NCI-H2196 treated with DMSO at 0.1 percent for 48 hours (cell line): ENCODE measurements at regions not wholly inside any gene's neighbourhood (a gene's known extent, or its start where the extent isn't known, plus 50 kb on each side); places are given as distances from the start of the nearest gene placed in this dataset.

Experiments used
- DNase-seq: peaks from one replicate; lab custom pipeline; 2025; ENCODE audit not compliant: unreplicated experiment; lab: John Stamatoyannopoulos, UW

DNA sequence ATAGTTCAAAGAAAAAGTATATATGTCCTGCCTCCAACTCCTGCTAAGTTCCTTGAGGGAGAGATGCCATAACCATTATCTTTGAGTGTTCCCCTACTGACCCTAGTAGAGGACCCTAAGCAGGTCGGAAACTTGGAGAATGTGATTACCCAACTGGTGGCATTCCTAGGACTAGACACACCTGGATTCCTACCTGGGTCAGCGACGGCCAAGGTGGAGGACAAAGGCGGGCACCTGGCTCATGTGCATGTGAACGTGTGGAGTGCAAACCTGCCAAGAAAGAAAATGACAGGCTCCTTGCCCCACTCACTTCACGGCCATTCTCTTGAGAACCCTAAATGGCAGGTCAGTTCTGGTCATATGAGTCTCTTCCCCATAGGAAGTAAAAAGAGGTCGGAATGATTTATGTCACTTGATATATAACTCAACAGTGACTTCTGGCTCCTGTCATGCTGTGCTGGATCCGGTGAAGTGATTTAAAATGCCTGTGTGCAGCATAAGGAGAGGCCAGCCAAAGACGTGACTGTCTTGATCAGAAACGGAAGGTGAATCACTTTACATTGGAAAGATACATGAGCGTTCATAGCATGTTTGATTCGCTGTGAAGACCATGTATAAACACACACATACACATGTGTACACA, 371.6 kb downstream of the EIPR1 start:
- no peak for DNase-seq

DNA sequence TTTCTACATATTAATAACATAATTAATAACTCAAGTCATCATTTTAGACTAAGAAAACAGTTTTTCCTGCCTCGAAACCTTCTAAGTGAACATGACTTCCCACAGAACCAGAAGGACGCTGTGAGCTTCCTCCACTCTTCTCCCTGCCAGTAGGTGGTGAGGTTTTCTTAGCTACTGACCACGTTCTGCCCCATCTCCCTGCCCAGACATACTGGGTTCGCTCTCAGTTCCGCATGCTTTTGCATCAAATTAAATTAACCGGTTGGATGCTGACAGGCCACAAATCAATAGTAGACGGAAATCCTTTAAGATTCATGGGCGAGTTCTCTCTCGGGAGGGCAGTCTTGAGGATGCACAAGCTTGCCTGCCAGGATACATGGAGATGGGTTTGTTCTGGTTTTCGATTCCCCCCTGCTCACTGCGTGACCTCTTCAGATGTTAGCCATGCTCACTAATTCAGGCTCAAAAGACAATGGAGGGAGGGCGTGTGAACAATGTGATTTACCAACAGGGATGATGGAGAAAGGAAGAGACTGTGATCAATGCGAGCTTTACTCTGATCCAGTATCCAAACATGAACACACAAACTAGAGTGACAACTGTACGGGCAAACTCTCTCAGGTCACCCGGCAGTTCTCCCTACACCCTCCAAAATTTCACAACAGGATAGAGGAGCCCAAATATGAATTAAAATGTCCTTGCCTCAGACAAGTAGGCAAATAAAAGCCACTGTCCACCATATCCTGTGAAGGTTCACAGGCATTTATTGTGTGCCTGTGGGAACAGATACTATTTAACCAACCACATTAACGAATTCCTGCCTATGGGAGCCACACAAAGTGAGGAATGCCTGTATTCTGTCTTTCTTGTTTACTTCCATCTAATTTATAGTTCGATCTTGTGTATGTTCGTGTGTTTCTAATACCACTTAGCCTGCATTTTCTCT, 375.7 kb downstream of the EIPR1 start:
- DNase-seq, result no peak

- DNase-seq, result no peak
Measured at GRCh38 chr2:3000968-3001367, 376.6 kb downstream of the EIPR1 start.

DNA sequence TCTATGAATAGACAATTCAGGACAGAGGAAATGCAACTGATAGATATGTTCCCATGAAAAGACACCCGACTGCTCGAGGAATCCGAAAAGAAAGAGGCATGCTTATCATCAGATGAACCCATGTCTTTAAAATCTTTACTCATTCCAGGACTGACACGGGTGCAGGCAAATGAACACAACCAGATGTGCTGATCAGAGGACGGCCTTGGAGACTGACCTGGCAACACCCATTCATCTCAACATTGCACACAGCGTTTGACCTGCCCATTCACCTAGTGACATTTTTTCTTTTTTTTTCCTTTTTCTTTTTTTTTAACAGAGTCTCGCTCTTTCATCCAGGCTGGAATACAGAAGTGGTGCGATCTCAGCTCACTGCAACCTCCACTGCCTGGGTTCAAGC, 377.5 kb downstream of the EIPR1 start:
- DNase-seq, result no peak

GRCh38 chr2:2998971-2999370, 378.6 kb downstream of the EIPR1 start:
- no peak for DNase-seq

- no peak for DNase-seq
Measured at GRCh38 chr2:2993172-2993692, 384.4 kb downstream of the EIPR1 start.

DNA sequence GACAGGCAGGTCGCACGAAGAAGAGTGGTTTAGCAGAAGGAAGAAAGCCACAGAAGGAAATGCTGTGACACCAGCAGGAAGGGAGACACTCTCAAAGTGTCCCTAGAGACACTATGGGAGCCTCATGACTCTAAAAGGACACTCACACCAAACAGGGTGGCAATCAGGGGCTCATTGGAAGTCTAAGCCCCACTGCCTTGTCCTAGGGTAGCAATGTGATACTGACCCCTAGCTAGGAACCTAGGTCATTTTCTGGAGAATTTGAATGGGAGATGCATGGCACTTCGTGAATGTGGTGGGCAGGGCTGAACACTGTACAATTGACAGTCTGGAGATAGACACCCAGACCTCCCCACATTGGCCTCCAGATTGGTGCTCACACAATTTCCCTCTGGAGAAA, 385.0 kb downstream of the EIPR1 start:
- no peak for DNase-seq

DNA sequence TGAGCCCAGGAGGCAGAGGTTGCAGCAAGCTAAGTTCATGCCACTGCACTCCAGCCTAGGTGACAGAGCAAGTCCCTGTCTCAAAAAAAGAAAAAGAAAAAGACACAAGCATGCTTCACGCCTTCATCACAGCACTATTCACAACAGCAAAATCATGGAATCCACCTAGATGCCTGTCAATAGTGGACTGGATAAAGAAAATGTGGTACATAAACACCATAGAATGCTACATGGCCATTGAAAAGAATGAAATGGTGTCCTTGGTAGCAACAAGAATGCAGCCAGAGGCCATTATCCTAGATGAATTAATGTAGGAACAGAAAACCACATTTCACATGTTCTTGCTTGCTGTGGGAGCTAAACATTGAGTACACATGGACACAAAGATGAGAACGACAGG, 392.6 kb downstream of the EIPR1 start:
- no peak for DNase-seq

GRCh38 chr2:2981000-2981399, 396.6 kb downstream of the EIPR1 start:
- no peak for DNase-seq

DNA sequence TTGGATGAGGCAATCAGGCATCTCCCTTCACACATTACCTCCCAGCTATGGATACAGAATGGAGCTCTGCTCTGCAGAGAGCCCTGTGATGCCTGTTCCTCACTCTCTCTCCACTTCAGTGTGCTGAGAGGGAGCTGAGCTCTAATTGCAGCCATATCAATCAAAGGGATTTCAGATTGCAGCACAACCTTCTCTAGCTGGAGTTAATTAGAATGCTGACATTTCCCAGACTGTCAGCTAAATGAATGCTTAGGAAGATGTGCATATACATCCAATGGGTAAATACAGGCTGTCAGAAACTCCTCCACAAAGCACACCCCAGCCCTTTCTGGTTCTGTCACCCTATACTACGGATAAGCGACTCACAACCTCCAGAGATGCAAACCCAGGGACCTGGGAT, 402.6 kb downstream of the EIPR1 start:
- DNase-seq, result no peak

DNA sequence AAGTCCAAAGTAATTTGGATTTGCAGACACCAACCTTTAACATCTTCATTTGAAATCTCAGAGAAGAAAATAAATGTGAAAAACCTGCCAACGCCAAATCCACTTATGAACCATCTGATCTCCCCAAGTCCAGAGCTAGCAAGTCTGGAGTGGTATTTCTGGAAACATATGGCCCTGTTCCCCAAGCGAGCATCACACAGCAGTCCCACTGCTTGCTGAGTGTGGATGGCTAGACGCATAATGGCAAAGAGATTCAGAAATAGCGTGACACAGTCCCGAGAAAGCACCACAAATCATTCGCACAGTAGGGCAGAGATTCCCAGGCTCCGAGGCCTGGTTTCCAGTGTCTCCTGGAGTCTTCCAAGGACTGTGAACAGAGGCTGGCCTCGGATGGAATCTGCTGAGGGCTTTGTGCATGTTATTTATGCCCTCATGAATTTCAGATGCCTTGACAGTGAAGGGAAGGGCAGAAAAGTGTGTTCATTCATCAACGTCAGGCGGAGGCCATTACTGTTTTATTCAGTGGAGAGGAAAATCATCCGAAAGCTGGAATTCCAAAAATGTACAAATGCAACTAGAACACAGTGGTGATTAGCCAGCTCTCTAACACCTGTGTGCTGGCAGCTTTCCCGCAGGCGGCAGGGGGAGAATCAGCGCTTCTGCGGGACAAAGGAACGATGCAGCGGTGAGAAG, 417.0 kb downstream of the EIPR1 start:
- DNase-seq, result no peak

GRCh38 chr2:2950403-2950952, 427.1 kb downstream of the EIPR1 start:
- DNase-seq, result peak; percentile 72

- DNase-seq, result no peak
Measured at GRCh38 chr2:2947406-2947805, 430.2 kb downstream of the EIPR1 start.

GRCh38 chr2:2942906-2943305, 434.7 kb downstream of the EIPR1 start:
- no peak for DNase-seq

DNA sequence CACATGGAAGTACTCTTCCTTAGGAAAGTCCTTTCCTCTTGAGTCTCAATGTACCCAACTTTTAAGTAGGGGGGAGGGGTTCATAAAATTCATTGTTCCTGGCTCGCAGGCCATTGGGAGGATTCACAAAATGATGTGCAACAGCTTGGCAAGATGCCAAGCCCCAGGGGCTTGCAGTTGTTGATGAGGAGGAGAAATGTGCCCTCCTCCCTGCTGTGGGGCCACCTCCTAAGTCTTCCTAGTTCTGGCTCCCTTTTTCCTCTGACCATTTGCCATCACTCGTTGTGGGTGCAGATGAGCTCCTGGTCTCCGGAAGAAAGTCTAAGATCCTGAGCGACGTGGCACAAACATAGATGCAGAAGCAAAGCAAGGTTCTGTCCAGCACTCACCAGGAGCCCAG, 435.4 kb downstream of the EIPR1 start:
- DNase-seq, result no peak

DNA sequence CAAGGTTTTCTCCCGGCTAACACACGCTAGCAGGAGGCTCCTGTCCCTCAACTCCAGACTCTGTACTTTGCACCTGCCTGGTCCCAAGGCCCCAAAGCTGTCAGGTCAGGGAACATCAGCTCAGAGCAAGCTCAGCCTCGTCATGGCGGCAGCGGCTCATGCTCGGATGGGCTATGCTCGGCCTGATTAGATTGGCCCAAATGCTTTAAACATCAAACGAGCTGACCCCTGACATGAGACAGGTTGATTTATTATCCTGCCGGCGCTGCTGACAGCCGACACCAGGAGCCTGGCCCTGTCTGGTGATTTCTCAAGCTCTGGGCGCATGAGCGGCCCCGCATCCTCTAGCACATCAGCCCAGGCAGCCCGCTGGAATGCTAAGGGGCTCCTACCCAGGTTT, 436.4 kb downstream of the EIPR1 start:
- DNase-seq, result no peak

DNA sequence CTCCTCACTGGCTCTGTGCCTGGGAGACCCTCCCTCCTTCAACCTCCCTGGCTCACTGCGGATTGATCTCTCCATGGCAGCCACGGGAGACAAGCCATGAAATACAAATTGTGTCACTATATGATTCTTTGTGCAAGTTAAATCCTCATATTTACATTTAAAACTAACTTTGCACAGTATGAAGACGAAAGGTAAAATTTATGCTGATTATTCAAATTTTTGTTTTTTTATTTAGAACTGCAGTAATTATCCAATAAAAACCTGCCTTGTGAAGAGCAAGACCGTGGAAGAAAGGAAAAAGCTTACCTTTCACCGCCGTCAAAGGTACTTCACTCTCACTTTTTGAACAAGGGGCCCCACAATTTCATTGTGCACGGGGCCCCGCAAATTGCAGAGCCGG, 436.9 kb downstream of the EIPR1 start:
- no peak for DNase-seq

DNA sequence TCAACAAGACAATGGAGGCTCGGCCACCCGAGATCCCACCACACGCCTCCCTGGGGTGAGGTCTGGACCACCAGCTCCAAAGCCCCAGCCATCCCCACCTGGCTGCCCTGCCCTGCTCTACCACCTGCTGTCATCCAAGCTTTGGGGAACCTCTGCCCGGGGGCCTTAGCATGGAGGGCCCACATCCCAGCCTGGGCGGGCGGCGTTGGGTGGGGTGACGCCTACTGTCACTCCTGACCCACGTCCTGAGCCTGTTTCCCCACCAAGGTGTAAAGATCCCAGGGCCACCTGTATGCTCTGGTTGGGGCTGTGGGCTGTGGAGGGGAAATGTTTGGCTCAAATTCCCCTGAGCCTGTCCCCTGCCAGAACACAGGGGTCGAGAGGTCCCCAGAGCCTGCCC, 437.6 kb downstream of the EIPR1 start:
- DNase-seq, result no peak

DNA sequence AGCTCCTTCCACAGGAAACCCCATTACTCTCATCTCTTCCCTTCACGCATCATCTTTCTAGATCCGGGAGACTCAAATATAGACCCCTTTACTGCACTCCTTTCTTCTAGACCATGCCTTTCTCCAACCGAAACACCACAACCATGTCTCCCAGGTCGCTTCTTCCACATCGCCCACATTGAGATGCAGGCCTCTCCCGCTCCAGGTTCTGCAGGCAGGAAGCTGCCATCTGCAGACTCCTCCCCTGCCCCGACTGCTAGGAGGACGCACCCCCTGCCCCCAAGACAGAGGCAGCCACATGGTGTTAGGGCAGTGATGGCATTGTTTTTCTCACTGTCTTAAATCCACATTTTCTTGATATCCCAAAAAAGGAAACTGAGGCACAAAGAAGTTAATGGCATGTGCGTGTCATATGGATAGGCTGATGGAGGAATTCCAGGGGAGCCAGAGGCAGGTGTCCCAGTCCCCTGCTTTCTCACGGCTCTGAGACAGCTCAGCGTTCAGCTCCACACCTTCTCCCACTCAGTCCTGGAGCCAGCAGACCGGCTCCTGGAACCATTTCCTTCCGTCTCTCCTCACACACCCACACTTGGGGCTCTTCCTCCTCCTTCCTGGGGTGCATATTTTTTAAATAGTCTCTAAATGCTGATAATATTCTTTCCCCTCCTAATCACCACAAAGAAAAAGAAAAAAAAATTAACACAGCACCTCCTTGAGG, 438.4 kb downstream of the EIPR1 start:
- DNase-seq, result no peak

DNA sequence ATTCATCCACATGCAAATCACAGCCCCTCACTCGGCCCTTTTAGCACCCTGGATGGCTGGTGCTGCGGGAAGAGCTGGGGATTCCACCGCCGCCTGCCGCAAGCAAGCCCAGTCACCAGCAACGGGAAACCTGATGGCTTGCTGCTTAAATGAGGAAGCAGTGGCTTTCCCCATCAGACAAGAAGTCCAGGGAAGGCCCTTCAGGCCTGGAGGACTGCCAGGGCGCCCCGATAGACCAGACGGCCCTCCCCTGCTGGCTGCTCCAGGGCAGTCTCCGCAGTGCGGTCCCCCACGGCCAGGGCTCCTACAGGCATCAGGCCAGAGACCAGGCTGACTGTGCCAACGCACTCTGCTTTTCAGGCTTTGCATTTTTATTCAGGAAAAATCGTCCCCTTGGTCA, 439.1 kb downstream of the EIPR1 start:
- no peak for DNase-seq
